GM12891 (cell line): ENCODE measurements at regions not wholly inside any gene's neighbourhood (a gene's known extent, or its start where the extent isn't known, plus 50 kb on each side); places are given as distances from the start of the nearest gene placed in this dataset.

Experiments
- DNase-seq: peaks from one replicate; pipeline ENCODE4 v3.0.0; 2011; ENCODE audit warnings: low spot score; ENCODE audit not compliant: insufficient read length
- FAIRE-seq: peaks from 2 replicates; lab custom pipeline; 2011; peaks lifted over from hg19 to GRCh38; lab: Jason Lieb, UNC
- PAX5 ChIP-seq: IDR thresholded peaks from 2 replicates; pipeline ENCODE4 v1.6.1; 2011; ENCODE audit warnings: low read length, moderate library complexity, mild to moderate bottlenecking; ENCODE audit not compliant: insufficient read depth, severe bottlenecking
- POLR2A ChIP-seq: IDR thresholded peaks from 2 replicates; pipeline ENCODE4 v1.6.1; 2011; ENCODE audit warnings: low read depth, low read length, control low read depth
- POLR2AphosphoS5 ChIP-seq: IDR thresholded peaks from 2 replicates; pipeline ENCODE4 v1.6.1; 2011; ENCODE audit warnings: low read depth, low read length, control low read depth
- POU2F2 ChIP-seq: IDR thresholded peaks from 2 replicates; pipeline ENCODE4 v1.6.1; 2011; ENCODE audit warnings: low read depth, mild to moderate bottlenecking, control low read depth, low read length, moderate library complexity
- SPI1 ChIP-seq: IDR thresholded peaks from 2 replicates; pipeline ENCODE4 v1.6.1; 2011; ENCODE audit warnings: low read depth, low read length, control low read depth
- TAF1 ChIP-seq: IDR thresholded peaks from 2 replicates; pipeline ENCODE4 v1.6.1; 2011; ENCODE audit warnings: low read depth, low read length, control low read depth

DNA sequence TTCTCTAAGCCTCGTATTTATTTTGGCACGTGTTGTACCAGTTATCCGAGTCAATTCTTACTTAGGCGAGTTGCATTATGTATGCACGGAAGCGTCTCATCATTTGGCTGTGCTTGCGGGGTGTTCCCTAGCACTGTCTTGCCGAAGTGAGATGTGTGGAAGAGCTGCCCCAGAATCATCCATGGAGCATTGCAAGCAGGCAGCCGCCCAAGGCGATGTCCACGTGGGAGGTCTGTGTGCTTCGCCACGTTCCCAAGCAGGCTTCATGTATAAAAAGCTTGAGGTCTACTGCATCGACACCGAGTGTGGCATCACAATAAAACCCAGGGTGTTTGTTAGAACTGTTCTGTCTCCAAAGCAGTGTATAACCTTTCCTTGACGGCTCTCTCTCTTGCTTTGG, 849.9 kb downstream of the DCDC2C start:
- no peak for TF ChIP-seq SPI1
- no peak for TF ChIP-seq POU2F2
- TF ChIP-seq POLR2A, result no peak
- no peak for TF ChIP-seq POLR2AphosphoS5
- TF ChIP-seq TAF1, result no peak
- FAIRE-seq (no peak), DNase-seq (no peak)

DNA sequence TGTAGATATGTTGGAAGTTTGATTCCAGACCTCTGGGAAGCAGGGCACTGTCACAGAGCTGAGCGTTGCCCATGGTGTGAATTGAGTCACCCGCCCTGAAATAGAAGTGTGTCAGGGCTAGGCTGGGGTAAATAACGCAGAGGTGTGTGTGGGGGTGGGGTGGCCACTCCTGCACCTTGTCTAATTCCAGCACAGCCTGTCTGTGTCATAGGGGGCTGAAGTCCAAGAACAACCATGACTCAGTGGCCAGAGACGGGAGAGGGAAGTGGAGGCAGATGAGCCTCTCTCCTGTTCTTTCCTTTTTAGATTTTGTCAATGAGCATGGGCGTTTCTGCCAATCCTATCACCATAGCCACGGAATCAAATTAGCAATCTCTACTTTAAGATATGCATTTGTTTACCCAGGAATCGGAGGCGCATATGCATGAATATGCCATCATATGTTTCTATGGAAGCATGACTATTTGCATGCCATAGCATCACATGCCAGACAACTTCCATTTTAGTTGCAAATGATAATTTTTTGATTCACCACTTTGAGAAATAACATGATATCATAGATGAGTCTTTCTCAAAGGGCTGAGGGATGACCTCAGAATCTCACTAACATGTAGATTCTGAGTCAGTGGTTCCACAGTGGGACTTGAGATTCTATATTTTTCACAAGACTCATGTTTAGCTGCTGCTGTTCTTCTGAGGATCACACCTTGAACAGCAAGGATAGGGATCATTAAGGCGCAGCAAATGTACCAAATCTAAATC, 852.9 kb downstream of the DCDC2C start:
- FAIRE-seq (no peak), DNase-seq (no peak)
- TF ChIP-seq POLR2AphosphoS5, result no peak
- no peak for TF ChIP-seq PAX5
- no peak for TF ChIP-seq POU2F2
- no peak for TF ChIP-seq SPI1
- TF ChIP-seq POLR2A, result no peak
- TF ChIP-seq TAF1, result no peak

DNA sequence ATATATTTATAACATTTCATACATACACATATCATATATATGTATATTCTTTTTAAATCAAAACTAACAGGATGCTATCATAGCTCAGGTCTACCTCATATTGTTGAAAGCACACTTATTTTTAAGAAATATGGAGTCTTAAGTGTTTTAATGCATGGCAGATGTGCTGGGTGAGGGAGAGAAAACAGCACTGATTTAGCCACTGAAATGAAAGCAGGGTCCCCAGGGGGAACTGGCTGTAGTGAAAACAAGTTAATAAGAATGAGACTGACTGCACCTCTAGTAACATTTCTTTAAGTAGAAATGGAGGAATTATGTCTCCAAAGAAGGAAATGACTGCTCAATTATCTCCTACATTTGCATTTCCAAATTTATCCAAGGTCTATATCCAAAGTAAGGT, 857.8 kb downstream of the DCDC2C start:
- DNase-seq, result no peak
- TF ChIP-seq TAF1, result no peak
- TF ChIP-seq POLR2A, result no peak
- TF ChIP-seq POLR2AphosphoS5, result no peak
- TF ChIP-seq SPI1, result no peak
- no peak for TF ChIP-seq POU2F2
- TF ChIP-seq PAX5, result no peak
- no peak for FAIRE-seq

DNA sequence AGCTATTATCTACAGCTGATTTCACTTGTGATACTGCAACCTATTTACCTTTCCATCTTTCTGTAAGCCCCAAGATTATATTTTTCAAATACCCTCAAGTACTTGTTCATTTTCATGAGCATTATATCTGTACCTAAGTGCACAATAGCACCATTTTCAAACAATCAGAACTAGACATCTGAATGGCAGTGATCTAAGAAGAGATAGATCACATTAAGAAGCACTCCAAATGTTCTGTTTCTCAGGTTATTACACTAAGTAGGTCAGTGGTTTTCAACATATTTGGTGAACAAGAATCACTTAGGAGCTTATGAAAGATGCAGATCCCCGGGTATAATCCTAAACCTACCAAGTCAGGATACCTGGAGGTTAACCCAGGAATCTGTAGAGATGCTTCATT, 872.7 kb downstream of the DCDC2C start:
- TF ChIP-seq POU2F2 (no peak), PAX5 (no peak), SPI1 (no peak), POLR2AphosphoS5 (no peak), TAF1 (no peak), POLR2A (no peak)
- DNase-seq (no peak), FAIRE-seq (no peak)

DNA sequence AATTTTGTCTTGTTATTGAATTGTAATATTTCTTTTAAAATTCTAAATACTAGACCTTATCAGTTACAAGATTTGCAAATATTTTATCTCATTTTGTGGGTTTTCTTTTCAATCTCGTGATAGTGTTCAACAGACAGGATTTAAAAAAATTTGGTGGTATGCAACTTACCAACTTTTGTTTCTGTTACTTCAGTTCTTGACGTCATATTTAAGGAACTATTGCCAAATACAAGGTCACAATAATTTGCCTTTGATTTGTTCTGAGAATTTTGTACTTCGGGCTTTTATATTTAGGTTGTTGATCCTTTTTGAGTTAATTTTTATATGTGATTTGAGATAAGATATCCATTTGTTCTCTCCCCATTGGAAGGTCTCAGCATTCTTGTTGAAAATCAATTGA, 876.6 kb downstream of the DCDC2C start:
- DNase-seq (no peak), FAIRE-seq (no peak)
- TF ChIP-seq PAX5, result no peak
- TF ChIP-seq SPI1, result no peak
- TF ChIP-seq POLR2A, result no peak
- no peak for TF ChIP-seq POU2F2
- TF ChIP-seq TAF1, result no peak
- TF ChIP-seq POLR2AphosphoS5, result no peak

DNA sequence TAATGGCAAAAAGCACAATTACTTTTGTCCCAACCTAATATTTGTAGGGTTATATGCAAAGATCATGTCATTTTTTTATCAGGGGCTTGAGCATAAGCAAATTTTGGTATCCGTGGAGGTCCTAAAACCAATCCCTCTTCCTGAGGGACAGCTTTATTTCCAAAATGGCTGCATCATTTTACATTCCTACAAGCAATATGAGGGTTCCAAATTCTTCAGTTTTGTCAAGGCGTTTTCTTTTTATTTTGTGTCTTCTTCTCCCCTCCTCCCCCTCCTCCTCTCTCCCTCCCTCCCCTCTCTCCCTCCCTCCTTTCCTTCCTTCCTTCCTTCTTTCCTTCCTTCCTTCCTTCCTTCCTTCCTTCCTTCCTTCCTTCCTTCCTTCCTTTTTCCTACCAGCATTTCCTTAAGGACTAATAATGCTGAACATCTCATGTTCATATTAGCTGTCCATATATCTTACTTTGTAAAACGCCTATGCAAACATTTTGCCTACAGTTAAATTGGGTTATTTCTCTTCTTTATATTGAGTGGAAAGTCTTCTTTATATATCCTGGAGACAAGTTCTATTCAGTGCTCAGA, 881.8 kb downstream of the DCDC2C start:
- DNase-seq (no peak), FAIRE-seq (no peak)
- no peak for TF ChIP-seq POLR2A
- no peak for TF ChIP-seq TAF1
- no peak for TF ChIP-seq POLR2AphosphoS5
- TF ChIP-seq PAX5, result no peak

DNA sequence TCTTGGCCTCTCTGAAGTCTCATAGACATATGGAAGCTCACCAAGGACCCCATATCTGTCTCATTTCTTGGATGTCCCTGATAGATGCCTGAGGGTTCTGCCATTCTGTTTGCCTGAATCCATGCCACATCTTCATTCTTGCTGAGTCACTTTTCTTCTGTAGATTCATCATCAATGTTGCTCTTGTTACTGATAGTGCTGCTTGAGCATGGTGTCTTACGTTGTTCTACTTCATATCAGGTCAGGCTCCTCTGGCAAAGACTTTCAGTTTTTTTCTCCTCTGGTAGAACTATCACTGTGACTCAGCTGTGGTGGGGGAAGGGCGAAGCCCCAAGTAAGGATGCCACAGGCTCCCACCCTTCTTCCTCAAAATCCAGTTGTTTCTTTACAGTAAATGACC, 885.2 kb downstream of the DCDC2C start:
- no peak for FAIRE-seq
- TF ChIP-seq POU2F2 (no peak), POLR2AphosphoS5 (no peak), POLR2A (no peak), PAX5 (no peak), SPI1 (no peak), TAF1 (no peak)
- no peak for DNase-seq

DNA sequence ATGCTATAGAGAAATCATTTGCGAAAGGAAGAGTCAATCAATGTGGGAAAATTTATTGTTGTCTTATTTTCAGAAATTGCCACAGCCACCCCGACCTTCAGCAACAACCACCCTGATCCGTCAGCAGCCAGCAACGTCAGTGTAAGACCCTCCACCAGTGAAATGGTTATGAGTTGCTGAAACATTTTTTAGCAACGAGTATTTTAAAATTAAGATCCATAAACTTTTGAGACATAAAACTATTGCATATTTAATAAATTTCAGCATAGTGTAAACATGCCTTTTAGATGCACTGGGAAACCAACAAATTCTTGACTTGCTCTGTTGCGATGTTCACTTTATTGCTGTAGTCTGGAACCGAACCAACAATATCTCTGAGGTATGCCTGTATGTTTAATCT, 887.9 kb downstream of the DCDC2C start:
- no peak for DNase-seq
- FAIRE-seq, result no peak
- TF ChIP-seq POU2F2, result no peak
- no peak for TF ChIP-seq POLR2A
- no peak for TF ChIP-seq POLR2AphosphoS5
- no peak for TF ChIP-seq TAF1
- TF ChIP-seq SPI1, result no peak
- TF ChIP-seq PAX5, result no peak

DNA sequence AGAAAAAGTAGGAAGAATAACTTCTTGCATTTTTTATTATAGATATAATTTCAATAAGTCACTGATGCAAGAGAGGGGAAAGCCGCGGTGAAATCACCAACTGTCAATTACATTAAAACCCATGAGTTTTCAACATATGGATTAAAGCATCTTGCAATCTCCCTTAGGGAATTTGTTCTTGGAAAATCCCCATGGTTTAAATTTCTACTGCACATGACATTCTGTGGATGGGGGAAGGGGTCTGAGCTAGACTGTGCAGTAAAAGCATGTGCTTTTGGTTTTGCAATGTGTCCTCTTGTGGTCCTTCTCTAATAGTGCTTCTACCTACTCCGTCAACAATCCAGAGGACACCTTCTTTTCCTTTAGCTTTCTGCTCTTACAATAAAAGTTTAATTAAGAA, 894.0 kb downstream of the DCDC2C start:
- DNase-seq (no peak), FAIRE-seq (no peak)
- TF ChIP-seq PAX5 (no peak), POLR2AphosphoS5 (no peak), SPI1 (no peak), POU2F2 (no peak), TAF1 (no peak), POLR2A (no peak)
